ENCODE measurements at regions not wholly inside any gene's neighbourhood (a gene's known extent, or its start where the extent isn't known, plus 50 kb on each side); places are given as distances from the start of the nearest gene placed in this dataset.

- TF ChIP-seq POLR2A (IDR thresholded peaks at IDR 0.05) = no peak
- TF ChIP-seq, protein P1, sequence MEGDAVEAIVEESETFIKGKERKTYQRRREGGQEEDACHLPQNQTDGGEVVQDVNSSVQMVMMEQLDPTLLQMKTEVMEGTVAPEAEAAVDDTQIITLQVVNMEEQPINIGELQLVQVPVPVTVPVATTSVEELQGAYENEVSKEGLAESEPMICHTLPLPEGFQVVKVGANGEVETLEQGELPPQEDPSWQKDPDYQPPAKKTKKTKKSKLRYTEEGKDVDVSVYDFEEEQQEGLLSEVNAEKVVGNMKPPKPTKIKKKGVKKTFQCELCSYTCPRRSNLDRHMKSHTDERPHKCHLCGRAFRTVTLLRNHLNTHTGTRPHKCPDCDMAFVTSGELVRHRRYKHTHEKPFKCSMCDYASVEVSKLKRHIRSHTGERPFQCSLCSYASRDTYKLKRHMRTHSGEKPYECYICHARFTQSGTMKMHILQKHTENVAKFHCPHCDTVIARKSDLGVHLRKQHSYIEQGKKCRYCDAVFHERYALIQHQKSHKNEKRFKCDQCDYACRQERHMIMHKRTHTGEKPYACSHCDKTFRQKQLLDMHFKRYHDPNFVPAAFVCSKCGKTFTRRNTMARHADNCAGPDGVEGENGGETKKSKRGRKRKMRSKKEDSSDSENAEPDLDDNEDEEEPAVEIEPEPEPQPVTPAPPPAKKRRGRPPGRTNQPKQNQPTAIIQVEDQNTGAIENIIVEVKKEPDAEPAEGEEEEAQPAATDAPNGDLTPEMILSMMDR (IDR thresholded peaks at IDR 0.05) = no peak
- no peak overlapping the region for H3K4me3 ChIP-seq
- no peak for DNase-seq
- no peaks in the 10 kb centered on the region for H3K36me3 ChIP-seq (replicated peaks in 1 of 2; ENCODE audit: insufficient read depth in 1 of 2, low read depth in 2 of 2)
- no peak overlapping the region for H3K27ac ChIP-seq
- no peak for ATAC-seq
- H3K27me3 ChIP-seq = no peaks in the 10 kb centered on the region
- H3K9me3 ChIP-seq = no peaks in the 10 kb centered on the region
- no peaks in the 10 kb centered on the region for H3K4me1 ChIP-seq
- intact Hi-C loops (cut with DNase I) = no loop called here
- 74 to 82% methylated on average over 2 of the region's 2 CpGs for WGBS, 2 donors
Observed at GRCh38 chr12:65765436-65765813, 58.9 kb upstream of the HMGA2 start.

- intact Hi-C loops (cut with DNase I) = no loop called here
- TF ChIP-seq POLR2A (IDR thresholded peaks at IDR 0.05) = no peak
- TF ChIP-seq, protein P1 (IDR thresholded peaks at IDR 0.05) = no peak
- no peaks in the 10 kb centered on the region for H3K4me1 ChIP-seq
- H3K27me3 ChIP-seq = no peaks in the 10 kb centered on the region
- 68 to 74% methylated on average over 6 of the region's 6 CpGs for WGBS, 2 donors
- H3K36me3 ChIP-seq (replicated peaks in 1 of 2; ENCODE audit: insufficient read depth in 1 of 2, low read depth in 2 of 2) = no peaks in the 10 kb centered on the region
- H3K4me3 ChIP-seq = no peak overlapping the region
- H3K9me3 ChIP-seq = no peaks in the 10 kb centered on the region
- no peak for ATAC-seq
- H3K27ac ChIP-seq = no peak overlapping the region
- DNase-seq = no peak
Observed at GRCh38 chr12:65769880-65770279, 54.4 kb upstream of the HMGA2 start.

All from body of pancreas (tissue), 4 donors.